H9 (cell line): ENCODE measurements at regions not wholly inside any gene's neighbourhood (a gene's known extent, or its start where the extent isn't known, plus 50 kb on each side); places are given as distances from the start of the nearest gene placed in this dataset.

Source experiments
- DNase-seq: peaks from one replicate; pipeline ENCODE4 v3.0.0-alpha.2; 2017
- H2AFZ ChIP-seq: one replicate; pipeline ENCODE4 v1.6.1; 2013; ENCODE audit warnings: mild to moderate bottlenecking, low read length, control low read depth, moderate library complexity
- H2AK5ac ChIP-seq: 2 replicates; pipeline ENCODE4 v1.6.1; 2013; ENCODE audit warnings: low read length, control low read depth, mixed read lengths; ENCODE audit not compliant: insufficient read length
- H2BK120ac ChIP-seq: one replicate; pipeline ENCODE4 v1.6.1; 2013; ENCODE audit warnings: low read depth, mild to moderate bottlenecking, low read length, control low read depth, inconsistent platforms; ENCODE audit not compliant: poor library complexity, severe bottlenecking
- H2BK12ac ChIP-seq: 2 replicates; pipeline ENCODE4 v1.6.1; 2013; ENCODE audit warnings: low read length, control low read depth, mixed read lengths, low read depth; ENCODE audit not compliant: insufficient read length
- H2BK15ac ChIP-seq: 2 replicates; pipeline ENCODE4 v1.6.1; 2013; ENCODE audit warnings: low read depth, low read length, control low read depth
- H2BK20ac ChIP-seq: one replicate; pipeline ENCODE4 v1.6.1; 2013; ENCODE audit warnings: low read depth, mild to moderate bottlenecking, low read length, control low read depth, inconsistent platforms; ENCODE audit not compliant: poor library complexity, severe bottlenecking
- H2BK5ac ChIP-seq: 2 replicates; pipeline ENCODE4 v1.6.1; 2013; ENCODE audit warnings: low read length, control low read depth, mixed read lengths; ENCODE audit not compliant: insufficient read length
- H3K14ac ChIP-seq: 2 replicates; pipeline ENCODE4 v1.6.1; 2013; ENCODE audit warnings: low read length, control low read depth; ENCODE audit not compliant: insufficient read depth
- H3K18ac ChIP-seq: 2 replicates; pipeline ENCODE4 v1.6.1; 2013; ENCODE audit warnings: low read depth, mild to moderate bottlenecking, mixed read lengths, low read length, control low read depth; ENCODE audit not compliant: insufficient read length
- H3K23ac ChIP-seq: 2 replicates; pipeline ENCODE4 v1.6.1; 2013; ENCODE audit warnings: low read length, control low read depth, mixed read lengths, low read depth; ENCODE audit not compliant: insufficient read length
- H3K23me2 ChIP-seq: 2 replicates; pipeline ENCODE4 v1.6.1; 2013; ENCODE audit warnings: low read depth, mild to moderate bottlenecking, mixed read lengths, low read length, control low read depth; ENCODE audit not compliant: insufficient read length, poor library complexity, severe bottlenecking
- H3K27ac ChIP-seq: 2 replicates; pipeline ENCODE4 v1.5.1; 2013; ENCODE audit warnings: low read length, control low read depth, mixed read lengths, low read depth; ENCODE audit not compliant: insufficient read length
- H3K27me3 ChIP-seq: 2 replicates; pipeline ENCODE4 v1.6.1; 2013; ENCODE audit warnings: low read length, control low read depth, inconsistent platforms; ENCODE audit not compliant: insufficient read depth
- H3K4ac ChIP-seq: 2 replicates; pipeline ENCODE4 v1.6.1; 2013; ENCODE audit warnings: low read depth, mild to moderate bottlenecking, control low read depth, inconsistent platforms, low read length, moderate library complexity
- H3K4me1 ChIP-seq: 2 replicates; pipeline ENCODE4 v1.6.1; 2013; ENCODE audit warnings: low read length, control low read depth, inconsistent platforms; ENCODE audit not compliant: insufficient read depth
- H3K4me2 ChIP-seq: 2 replicates; pipeline ENCODE4 v1.6.1; 2013; ENCODE audit warnings: low read length, control low read depth, mixed read lengths; ENCODE audit not compliant: insufficient read length, insufficient read depth
- H3K56ac ChIP-seq: 2 replicates; pipeline ENCODE4 v1.6.1; 2013; ENCODE audit warnings: low read depth, mild to moderate bottlenecking, mixed read lengths, low read length, control low read depth; ENCODE audit not compliant: insufficient read length
- H3K79me1 ChIP-seq: 2 replicates; pipeline ENCODE4 v1.6.1; 2013; ENCODE audit warnings: low read depth, mild to moderate bottlenecking, moderate library complexity, low read length, control low read depth, inconsistent platforms; ENCODE audit not compliant: insufficient read depth, poor library complexity, severe bottlenecking
- H3K79me2 ChIP-seq: 2 replicates; pipeline ENCODE4 v1.6.1; 2013; ENCODE audit warnings: low read length, control low read depth, inconsistent platforms; ENCODE audit not compliant: insufficient read depth
- H3K9ac ChIP-seq: 2 replicates; pipeline ENCODE4 v1.6.1; 2013; ENCODE audit warnings: low read length, control low read depth, mixed read lengths; ENCODE audit not compliant: insufficient read length; ENCODE audit errors: extremely low read depth
- H3K9me3 ChIP-seq: one replicate; pipeline ENCODE4 v1.6.1; 2013; ENCODE audit warnings: low read depth, low read length, inconsistent platforms; ENCODE audit not compliant: control insufficient read depth
- H3T11ph ChIP-seq: one replicate; pipeline ENCODE4 v1.6.1; 2013; ENCODE audit warnings: mild to moderate bottlenecking, low read length, control low read depth, inconsistent platforms
- H4K20me1 ChIP-seq: one replicate; pipeline ENCODE4 v1.6.1; 2013; ENCODE audit not compliant: control insufficient read depth, insufficient read length, insufficient read depth
- H4K5ac ChIP-seq: 2 replicates; pipeline ENCODE4 v1.6.1; 2013; ENCODE audit warnings: low read depth, mild to moderate bottlenecking, mixed read lengths, low read length, control low read depth; ENCODE audit not compliant: insufficient read length
- H4K8ac ChIP-seq: replicated peaks from 2 replicates; pipeline ENCODE4 v1.6.1; 2013; ENCODE audit warnings: low read length, control low read depth, mixed read lengths, low read depth; ENCODE audit not compliant: insufficient read length
- H4K91ac ChIP-seq: 2 replicates; pipeline ENCODE4 v1.6.1; 2013; ENCODE audit warnings: low read depth, mild to moderate bottlenecking, moderate library complexity, mixed read lengths, low read length, control low read depth; ENCODE audit not compliant: insufficient read length
- H3K27ac Mint-ChIP-seq, 3 experiments: 2 replicates in 2 of 3; 3 replicates in 1 of 3; pipeline ENCODE4 v1.8.0; 2020 to 2021; ENCODE audit warnings: mixed read lengths in 3 of 3, mild to moderate bottlenecking in 1 of 3, moderate library complexity in 1 of 3
- H3K27me3 Mint-ChIP-seq: 2 replicates; pipeline ENCODE4 v1.8.0; 2021; ENCODE audit warnings: low read depth, mild to moderate bottlenecking, moderate library complexity, mixed read lengths
- H3K36me3 Mint-ChIP-seq, 3 experiments: 2 replicates in 2 of 3; 3 replicates in 1 of 3; pipeline ENCODE4 v1.8.0; 2020 to 2021; ENCODE audit warnings: low read depth in 3 of 3, mixed read lengths in 3 of 3; ENCODE audit not compliant: insufficient read depth in 1 of 3
- H3K4me1 Mint-ChIP-seq, 2 experiments: 2 replicates each; pipeline ENCODE4 v1.8.0; 2020; ENCODE audit warnings: mixed read lengths in 2 of 2
- H3K4me3 Mint-ChIP-seq, 2 experiments: 2 replicates in 1 of 2; 3 replicates in 1 of 2; pipeline ENCODE4 v1.8.0; 2020 to 2021; ENCODE audit warnings: mild to moderate bottlenecking in 2 of 2, mixed read lengths in 2 of 2, moderate library complexity in 1 of 2
- H3K9me3 Mint-ChIP-seq, 2 experiments: 2 replicates in 1 of 2; 3 replicates in 1 of 2; pipeline ENCODE4 v1.8.0; 2020; ENCODE audit warnings: mild to moderate bottlenecking in 2 of 2, mixed read lengths in 2 of 2, moderate library complexity in 1 of 2
- CTCF ChIP-seq: fragments of 200-600 bp; sonication (generic); conservative IDR thresholded peaks from 3 replicates; pipeline ENCODE4 v1.8.0; 2021; ENCODE audit warnings: antibody characterized with exemption, mild to moderate bottlenecking
- WGBS: extraction: QIAGEN DNeasy Blood & Tissue Kit; methylation state at CpG from one replicate; pipeline ENCODE4 v1.1.7; 2013; ENCODE audit warnings: missing lambda C conversion rate, low lambda C conversion rate, mixed read lengths; ENCODE audit not compliant: insufficient read length; ENCODE audit errors: extremely low coverage; 5-methylcytosine and 5-hydroxymethylcytosine counted together

- Mint-ChIP-seq H3K27ac (no peak overlapping the region), H3K4me3 (no peak overlapping the region), H3K36me3 (no peaks in the 10 kb centered on the region), H3K9me3 (no peaks in the 10 kb centered on the region; a peak in 1 of 5 replicates), H3K27me3 (no peaks in the 10 kb centered on the region; the same call in 1 of the 2 replicates), H3K4me1 (no peaks in the 10 kb centered on the region)
- no peak overlapping the region for H2BK15ac ChIP-seq
- no peak overlapping the region for H3K14ac ChIP-seq
- H2BK120ac ChIP-seq = no peak overlapping the region
- no peak overlapping the region for H2BK12ac ChIP-seq
- no peak overlapping the region for H3K56ac ChIP-seq
- no peak overlapping the region for H3K9ac ChIP-seq
- no peaks in the 10 kb centered on the region for H3K79me1 ChIP-seq
- H3K27me3 ChIP-seq = no peaks in the 10 kb centered on the region
- H3K4me1 ChIP-seq = no peaks in the 10 kb centered on the region
- no peaks in the 10 kb centered on the region for H4K20me1 ChIP-seq
- H3T11ph ChIP-seq = no peak overlapping the region
- no peak overlapping the region for H2AFZ ChIP-seq
- no peak for DNase-seq
- H2AK5ac ChIP-seq = no peak overlapping the region
- no peaks in the 10 kb centered on the region for H3K79me2 ChIP-seq
- H3K9me3 ChIP-seq = no peaks in the 10 kb centered on the region
- no peak overlapping the region for H3K4ac ChIP-seq
- no peak overlapping the region for H3K27ac ChIP-seq
- no peak overlapping the region for H3K23ac ChIP-seq
- H3K23me2 ChIP-seq = no peaks in the 10 kb centered on the region
- no peak overlapping the region for H4K91ac ChIP-seq
- H3K4me2 ChIP-seq = no peak overlapping the region
- TF ChIP-seq CTCF = no peak
- H4K5ac ChIP-seq = no peak overlapping the region
- H2BK5ac ChIP-seq = no peak overlapping the region
- H4K8ac ChIP-seq = no peak overlapping the region
- no peak overlapping the region for H2BK20ac ChIP-seq
- no peak overlapping the region for H3K18ac ChIP-seq
- WGBS = no CpG with 5 or more reads among the region's 2 CpGs
Measured at GRCh38 chr14:56044196-56044595, 74.0 kb upstream of the PELI2 start.
